Stimulated activated naive CD4-positive, alpha-beta T cell (primary cell): ENCODE measurements at regions not wholly inside any gene's neighbourhood (a gene's known extent, or its start where the extent isn't known, plus 50 kb on each side); places are given as distances from the start of the nearest gene placed in this dataset.
"Not testable (repeated sequence)": the region's sequence is repeated elsewhere in the genome, so short reads cannot be mapped to it uniquely, and the experiment has no call there.

Experiments used
- DNase-seq, 6 experiments: peaks; one replicate each; lab custom pipeline; 2025; lab: John Stamatoyannopoulos, UW

- DNase-seq: no peak
These were observed 114.3 kb upstream of the PCSK5 start for GRCh38 chr9:75775966-75776691.

GRCh38 chr9:75780185-75780584 is 110.3 kb upstream of the PCSK5 start:
- DNase-seq: no peak

GRCh38 chr9:75788006-75788634 is 102.4 kb upstream of the PCSK5 start:
- DNase-seq: no peak

- no peak for DNase-seq
These were observed 93.3 kb upstream of the PCSK5 start for GRCh38 chr9:75797085-75797580.

- no peak for DNase-seq
These were observed 92.0 kb upstream of the PCSK5 start for GRCh38 chr9:75798505-75798904.

- no peak for DNase-seq
These were observed 87.3 kb upstream of the PCSK5 start for GRCh38 chr9:75803130-75803529.

GRCh38 chr9:75810063-75810462 is 80.4 kb upstream of the PCSK5 start:
- DNase-seq: no peak

- DNase-seq: no peak
These were observed 78.8 kb upstream of the PCSK5 start for GRCh38 chr9:75811692-75812091.

- no peak for DNase-seq
These were observed 78.3 kb upstream of the PCSK5 start for GRCh38 chr9:75812141-75812540.

GRCh38 chr9:75814667-75815066 is 75.8 kb upstream of the PCSK5 start:
- no peak for DNase-seq

GRCh38 chr9:75820471-75821115 is 69.9 kb upstream of the PCSK5 start:
- DNase-seq: not testable (repeated sequence)

- DNase-seq: no peak
These were observed 67.3 kb upstream of the PCSK5 start for GRCh38 chr9:75823151-75823550.

GRCh38 chr9:75824816-75825568 is 65.5 kb upstream of the PCSK5 start:
- DNase-seq: no peak

GRCh38 chr9:75826314-75826713 is 64.2 kb upstream of the PCSK5 start:
- DNase-seq: no peak

GRCh38 chr9:75830303-75830702 is 60.2 kb upstream of the PCSK5 start:
- no peak for DNase-seq

- DNase-seq: no peak
These were observed 56.7 kb upstream of the PCSK5 start for GRCh38 chr9:75833778-75834177.

GRCh38 chr9:75834878-75835277 is 55.6 kb upstream of the PCSK5 start:
- no peak for DNase-seq
